Activated naive CD4-positive, alpha-beta T cell (primary cell): ENCODE measurements at regions not wholly inside any gene's neighbourhood (a gene's known extent, or its start where the extent isn't known, plus 50 kb on each side); places are given as distances from the start of the nearest gene placed in this dataset.

ENCODE experiments used
- DNase-seq, 4 experiments: peaks; one replicate each; lab custom pipeline; 2025; lab: John Stamatoyannopoulos, UW

- DNase-seq: no peak
These were observed 133.3 kb downstream of the MGAT5B start for GRCh38 chr17:77001487-77001886.

DNA sequence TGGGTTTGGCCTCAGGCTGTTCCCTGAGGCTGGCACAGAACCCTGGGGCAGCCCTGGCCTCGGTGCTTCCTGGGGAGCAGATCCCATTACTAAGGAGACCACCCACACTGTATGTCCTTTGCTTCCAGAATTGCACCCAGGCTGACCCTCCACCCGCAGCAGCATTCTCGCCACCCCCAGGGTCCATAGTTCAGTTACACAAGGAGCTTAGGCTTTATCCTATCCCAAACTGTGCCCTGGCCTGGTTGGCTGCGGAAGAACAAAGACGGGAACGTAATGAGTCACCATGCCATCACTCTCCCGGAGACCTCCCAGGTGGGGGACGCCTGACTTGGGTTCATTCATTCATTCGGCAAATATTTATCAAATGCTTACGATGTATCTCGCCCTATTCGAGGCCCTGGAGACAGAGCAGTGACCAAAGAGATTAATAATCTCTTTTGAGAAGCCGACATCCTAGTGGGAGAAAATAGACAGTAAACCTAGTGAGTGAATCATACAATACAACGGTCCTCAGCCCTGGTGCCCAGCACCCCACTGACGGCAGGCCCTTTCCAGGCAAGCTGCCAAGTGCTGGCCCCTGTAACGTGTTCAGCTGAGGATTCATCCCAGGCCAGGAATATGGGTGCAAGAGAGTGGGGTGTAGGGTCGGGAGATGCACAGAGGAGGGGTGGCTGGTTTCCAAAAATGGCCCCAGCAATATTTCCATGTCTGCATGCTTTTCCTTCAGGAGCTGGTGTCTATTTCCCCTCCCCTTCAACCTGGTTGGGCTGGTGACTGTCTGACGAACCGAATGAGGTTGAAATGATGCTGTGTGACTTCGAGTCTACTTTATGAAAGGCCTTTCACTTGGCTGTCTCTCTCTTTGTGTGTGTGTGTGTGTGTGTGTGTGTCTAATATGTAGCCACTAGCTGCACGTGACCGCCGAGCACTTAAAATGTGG is 134.2 kb downstream of the MGAT5B start:
- DNase-seq: no peak

- no peak for DNase-seq
These were observed 135.5 kb downstream of the MGAT5B start for GRCh38 chr17:77003699-77004098.

DNA sequence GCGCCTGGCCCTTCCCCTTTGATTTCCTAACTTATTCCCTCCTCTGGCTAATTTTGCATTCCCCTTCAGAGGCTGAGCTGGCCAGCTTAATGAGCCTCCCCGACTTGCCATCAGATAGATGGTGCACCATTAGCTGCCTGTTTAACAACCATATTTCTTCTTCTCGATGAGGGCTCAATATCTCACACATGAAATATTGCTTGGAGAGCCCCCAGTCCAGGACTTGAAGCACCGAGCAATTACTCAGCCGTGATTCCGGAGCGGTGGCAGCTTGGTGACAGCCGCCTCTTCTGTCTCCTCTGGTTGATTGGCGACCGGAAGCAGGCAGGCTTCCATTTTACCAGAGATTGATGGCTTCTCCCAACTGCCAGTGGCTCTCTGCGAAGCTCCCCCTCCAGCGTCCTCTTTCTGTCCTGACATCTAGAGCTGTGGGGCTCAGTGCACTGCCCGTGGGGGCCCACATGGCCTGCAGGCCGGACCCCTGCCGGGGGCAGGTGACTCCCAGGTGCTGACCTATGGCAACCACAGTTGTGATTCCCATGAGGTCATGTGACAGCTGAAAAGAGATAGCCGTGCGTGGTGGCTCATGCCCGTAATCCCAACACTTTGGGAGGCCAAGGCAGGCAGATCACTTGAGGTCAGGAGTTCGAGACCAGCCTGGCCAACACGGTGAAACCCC is 133.7 kb upstream of the SEC14L1 start:
- DNase-seq: no peak

GRCh38 chr17:77009877-77010276 is 130.9 kb upstream of the SEC14L1 start:
- no peak for DNase-seq

DNA sequence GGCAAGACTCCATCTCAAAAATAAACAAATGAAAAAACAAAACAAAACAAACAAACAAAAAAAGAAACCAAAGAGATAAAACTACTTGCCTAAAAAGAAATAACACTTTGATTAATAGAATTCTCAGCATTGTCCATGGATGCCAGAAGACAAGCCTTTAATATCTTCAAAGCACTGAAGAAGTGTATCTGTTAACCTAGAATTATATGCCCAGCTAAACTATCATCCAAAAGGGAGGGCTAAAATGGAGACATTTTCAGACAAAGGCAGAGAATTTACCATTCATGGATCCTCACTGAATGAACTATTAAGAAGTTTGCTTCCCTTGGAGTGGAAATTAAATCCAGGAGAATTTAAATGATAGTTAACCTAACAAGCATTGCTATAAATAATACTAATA is 130.1 kb upstream of the SEC14L1 start:
- no peak for DNase-seq

GRCh38 chr17:77011173-77012011 is 129.4 kb upstream of the SEC14L1 start:
- peak in 2 of 4 experiments; percentile 10 to 21 for DNase-seq

- DNase-seq: no peak
These were observed 122.3 kb upstream of the SEC14L1 start for GRCh38 chr17:77018504-77018903.

DNA sequence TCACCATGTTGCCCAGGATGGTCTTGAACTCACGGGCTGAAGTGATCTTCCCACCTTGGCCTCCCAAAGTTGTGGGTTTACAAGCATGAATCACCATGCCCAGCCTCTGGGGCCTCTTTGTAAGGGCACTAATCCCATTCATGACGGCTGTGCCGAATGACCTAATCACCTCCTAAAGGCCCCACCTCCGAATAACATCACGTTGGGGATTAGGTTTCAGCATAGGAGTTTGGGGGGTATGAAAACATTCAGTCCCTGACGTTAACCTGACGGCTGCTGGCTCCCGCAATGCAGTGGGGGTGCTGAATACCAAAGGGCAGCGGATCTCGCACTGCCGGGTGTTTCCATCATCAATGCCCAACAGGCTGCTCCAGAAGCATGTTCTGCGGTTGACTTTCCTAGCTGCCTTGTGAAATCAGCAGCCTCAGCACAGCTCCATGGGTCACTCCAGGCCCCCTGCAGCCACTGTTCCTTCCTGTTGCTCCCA is 120.8 kb upstream of the SEC14L1 start:
- DNase-seq: no peak

DNA sequence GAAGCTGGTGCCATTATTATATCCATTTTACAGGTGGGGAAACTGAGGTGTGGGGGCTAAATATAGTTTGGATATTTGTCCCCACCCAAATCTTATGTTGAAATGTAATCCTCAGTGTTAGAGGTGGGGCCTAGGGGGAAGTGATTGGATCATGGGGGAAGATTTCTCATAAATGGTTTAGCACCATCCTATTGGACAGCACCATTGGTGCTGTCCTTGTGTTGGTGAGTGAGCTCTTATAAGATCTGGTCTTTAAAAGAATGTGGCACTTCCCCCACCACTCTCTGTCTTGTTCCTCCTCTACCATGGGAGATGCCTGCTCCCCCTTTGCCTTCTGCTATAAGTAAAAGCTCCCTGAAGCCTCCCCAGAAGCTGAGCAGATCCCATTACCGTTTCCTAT is 119.8 kb upstream of the SEC14L1 start:
- no peak for DNase-seq

GRCh38 chr17:77022766-77023165 is 118.0 kb upstream of the SEC14L1 start:
- DNase-seq: no peak

GRCh38 chr17:77025781-77026180 is 115.0 kb upstream of the SEC14L1 start:
- DNase-seq: no peak

- DNase-seq: no peak
These were observed 113.4 kb upstream of the SEC14L1 start for GRCh38 chr17:77027271-77027889.

- DNase-seq: no peak
These were observed 111.9 kb upstream of the SEC14L1 start for GRCh38 chr17:77028900-77029299.

DNA sequence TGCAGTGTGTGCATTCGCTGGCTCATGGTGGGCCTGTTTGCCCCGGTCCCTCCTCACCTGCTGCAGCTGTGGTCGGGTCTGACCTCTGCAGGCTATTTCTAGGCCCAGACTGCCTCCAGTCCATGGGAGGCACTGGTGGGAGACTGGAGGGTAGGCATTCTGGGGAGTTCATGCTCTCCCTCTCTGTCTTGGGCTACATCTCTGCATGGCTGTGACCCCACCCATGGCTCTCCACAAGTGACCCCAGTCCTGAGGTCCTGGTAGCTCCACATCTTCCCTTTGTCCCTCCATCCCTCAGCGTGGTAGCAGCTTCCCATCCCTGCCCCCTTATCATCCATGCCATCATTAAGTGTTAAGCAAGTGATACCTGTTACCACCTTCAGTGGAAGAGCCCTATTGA is 107.8 kb upstream of the SEC14L1 start:
- no peak for DNase-seq

DNA sequence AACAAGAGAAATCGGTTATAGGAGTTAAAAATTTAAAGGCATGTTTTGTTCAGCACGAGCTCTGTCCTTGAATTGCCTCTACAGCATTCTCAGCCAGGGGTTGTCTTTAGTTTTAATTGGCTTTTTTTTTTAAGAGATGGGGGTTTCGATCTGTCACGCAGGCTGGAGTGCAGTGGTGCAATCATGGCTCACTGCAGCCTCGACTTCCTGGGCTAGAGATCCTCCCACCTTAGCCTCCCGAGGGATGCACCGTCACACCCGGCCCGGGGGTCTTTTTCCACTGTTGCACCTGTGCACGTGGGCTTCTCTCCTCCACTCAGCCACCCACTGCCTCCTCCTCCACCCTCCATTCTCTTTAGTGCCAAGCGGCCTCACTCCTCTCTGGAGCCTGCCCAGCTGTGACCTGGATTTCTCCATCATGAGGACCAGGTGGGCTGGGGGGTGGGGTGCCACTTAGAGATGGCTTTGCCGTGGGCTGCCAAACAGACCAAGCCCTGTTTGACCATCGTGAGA is 106.8 kb upstream of the SEC14L1 start:
- DNase-seq: no peak

GRCh38 chr17:77034677-77035424 is 105.9 kb upstream of the SEC14L1 start:
- no peak for DNase-seq

DNA sequence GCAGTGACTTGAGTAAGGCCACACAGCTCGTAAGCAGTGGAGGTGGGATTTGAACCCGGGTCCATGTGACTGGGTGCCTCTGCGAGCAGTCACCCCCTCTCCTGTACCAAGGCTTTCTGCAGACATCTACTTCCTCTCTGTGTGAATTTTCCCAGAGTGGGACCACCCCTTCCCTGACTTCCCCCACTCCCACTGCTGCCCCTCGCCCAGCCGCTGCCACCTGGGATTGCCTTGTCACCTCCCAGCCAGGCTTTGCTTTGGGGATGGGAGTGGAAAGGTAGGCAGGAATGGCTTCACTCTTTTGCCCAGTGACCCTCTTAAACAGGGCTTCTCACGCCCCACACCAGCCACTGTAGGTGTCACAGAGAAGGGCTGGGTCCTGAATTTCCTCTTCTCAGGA is 105.2 kb upstream of the SEC14L1 start:
- DNase-seq: no peak

- no peak for DNase-seq
These were observed 104.5 kb upstream of the SEC14L1 start for GRCh38 chr17:77036136-77036840.

DNA sequence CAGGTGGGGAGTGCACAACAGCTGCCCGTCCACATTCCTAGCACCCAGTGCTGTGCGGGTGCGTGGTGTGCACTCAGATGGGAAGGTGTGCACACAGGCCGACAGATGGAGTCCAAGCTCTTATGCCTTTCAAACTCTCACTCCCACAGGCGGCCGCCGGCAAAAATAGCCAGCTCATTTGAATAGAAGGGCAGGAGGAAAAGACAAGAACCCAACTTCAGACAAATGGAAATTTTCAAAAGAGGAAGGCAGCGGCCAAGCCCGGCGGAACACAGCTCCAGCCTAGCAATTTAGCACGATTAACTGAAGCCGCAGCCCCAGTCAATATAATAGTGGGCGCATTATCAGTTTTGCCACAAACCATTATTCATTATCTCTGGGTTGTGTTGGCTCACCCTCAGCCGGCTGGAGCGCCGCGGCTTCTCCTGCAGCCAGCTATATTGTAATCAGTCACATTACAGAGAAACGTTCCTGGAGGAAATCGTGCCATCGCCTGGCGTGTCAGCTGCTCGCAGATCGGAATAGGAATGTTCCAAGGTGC is 103.9 kb upstream of the SEC14L1 start:
- DNase-seq: no peak
